ENCODE measurements at regions not wholly inside any gene's neighbourhood (a gene's known extent, or its start where the extent isn't known, plus 50 kb on each side); places are given as distances from the start of the nearest gene placed in this dataset.
A peak's percentile ranks its signal among the peaks of the same experiment; 100 is the strongest.

GRCh38 chr3:189389346-189389745, 217.6 kb downstream of the TPRG1 start:
- no peak for DNase-seq (ENCODE audit: low read depth in 1 of 2, low spot score in 1 of 2)
- TF ChIP-seq GABPA (IDR thresholded peaks at IDR 0.05; ENCODE audit: low read depth) = no peak
- Histone ChIP-seq H3K27ac (replicated peaks) (no peak overlapping the region), H3K4me3 (replicated peaks; ENCODE audit: insufficient read depth, low read length) (no peak overlapping the region), H3K27me3 (ENCODE audit: insufficient read depth, poor library complexity, severe bottlenecking) (no peaks in the 10 kb centered on the region)

GRCh38 chr3:189393598-189393997, 221.8 kb downstream of the TPRG1 start:
- H3K27me3 ChIP-seq (ENCODE audit: insufficient read depth, poor library complexity, severe bottlenecking) = no peaks in the 10 kb centered on the region
- no peak for TF ChIP-seq REST (IDR thresholded peaks at IDR 0.05; ENCODE audit: insufficient replicate concordance, low read depth)
- TF ChIP-seq POLR2AphosphoS5 (IDR thresholded peaks at IDR 0.05; ENCODE audit: low read depth) = no peak
- no peak for TF ChIP-seq GABPA (IDR thresholded peaks at IDR 0.05; ENCODE audit: low read depth)
- TF ChIP-seq SPI1 (IDR thresholded peaks at IDR 0.05; ENCODE audit: borderline replicate concordance, low read depth) = no peak
- no peak for TF ChIP-seq CTCF (IDR thresholded peaks at IDR 0.05; ENCODE audit: insufficient read depth, low read length)
- H3K4me3 ChIP-seq (replicated peaks; ENCODE audit: insufficient read depth, low read length) = no peak overlapping the region
- H3K27ac ChIP-seq (replicated peaks) = peak overlapping the region; percentile 30; the same call in 1 of the 2 replicates
- DNase-seq (ENCODE audit: low read depth in 1 of 2, low spot score in 1 of 2) = peak; percentile 79 to 81

- Histone ChIP-seq H3K27ac (replicated peaks) (peak overlapping the region; percentile 30), H3K27me3 (ENCODE audit: insufficient read depth, poor library complexity, severe bottlenecking) (no peaks in the 10 kb centered on the region), H3K4me3 (replicated peaks; ENCODE audit: insufficient read depth, low read length) (no peak overlapping the region)
- no peak for DNase-seq (ENCODE audit: low read depth in 1 of 2, low spot score in 1 of 2)
- TF ChIP-seq GABPA (IDR thresholded peaks at IDR 0.05; ENCODE audit: low read depth) (no peak), POLR2AphosphoS5 (IDR thresholded peaks at IDR 0.05; ENCODE audit: low read depth) (no peak), REST (IDR thresholded peaks at IDR 0.05; ENCODE audit: insufficient replicate concordance, low read depth) (no peak), CTCF (IDR thresholded peaks at IDR 0.05; ENCODE audit: insufficient read depth, low read length) (no peak), SPI1 (IDR thresholded peaks at IDR 0.05; ENCODE audit: borderline replicate concordance, low read depth) (no peak)
Measured at GRCh38 chr3:189394599-189395121, 222.9 kb downstream of the TPRG1 start.

GRCh38 chr3:189395825-189396224, 224.1 kb downstream of the TPRG1 start:
- TF ChIP-seq GABPA (IDR thresholded peaks at IDR 0.05; ENCODE audit: low read depth) = no peak
- TF ChIP-seq CTCF (IDR thresholded peaks at IDR 0.05; ENCODE audit: insufficient read depth, low read length) = no peak
- TF ChIP-seq SPI1 (IDR thresholded peaks at IDR 0.05; ENCODE audit: borderline replicate concordance, low read depth) = no peak
- TF ChIP-seq POLR2AphosphoS5 (IDR thresholded peaks at IDR 0.05; ENCODE audit: low read depth) = no peak
- TF ChIP-seq REST (IDR thresholded peaks at IDR 0.05; ENCODE audit: insufficient replicate concordance, low read depth) = no peak
- Histone ChIP-seq H3K27ac (replicated peaks) (no peak overlapping the region), H3K4me3 (replicated peaks; ENCODE audit: insufficient read depth, low read length) (no peak overlapping the region), H3K27me3 (ENCODE audit: insufficient read depth, poor library complexity, severe bottlenecking) (no peaks in the 10 kb centered on the region)
- DNase-seq (ENCODE audit: low read depth in 1 of 2, low spot score in 1 of 2) = peak; percentile 25 to 40

Measured in HL-60 (cell line).